Adrenal gland (tissue), 5 donors: ENCODE measurements at regions not wholly inside any gene's neighbourhood (a gene's known extent, or its start where the extent isn't known, plus 50 kb on each side); places are given as distances from the start of the nearest gene placed in this dataset.

Source experiments
- POLR2A ChIP-seq, 2 donors: fragments of 450-650 bp; IDR thresholded peaks; one replicate each; pipeline ENCODE4 v1.6.1; 2017; ENCODE audit warnings: antibody characterized with exemption in 2 of 2, mild to moderate bottlenecking in 2 of 2, moderate library complexity in 1 of 2
- TF ChIP-seq, protein P1 (sequence below), 6 experiments: fragments of 450-650 bp in 4 of 6; fragments of 200-600 bp in 2 of 6; sonication (generic) in 1 of 6; IDR thresholded peaks; 1 replicate in 5 of 6; 2 replicates in 1 of 6; pipeline versions ENCODE4 v1.5.1 to v1.8.0; 2016 to 2021; ENCODE audit warnings: antibody characterized with exemption in 6 of 6, mild to moderate bottlenecking in 2 of 6, moderate library complexity in 1 of 6
- donor health status: DM: no; HTN: no; CAD: no.

DNA sequence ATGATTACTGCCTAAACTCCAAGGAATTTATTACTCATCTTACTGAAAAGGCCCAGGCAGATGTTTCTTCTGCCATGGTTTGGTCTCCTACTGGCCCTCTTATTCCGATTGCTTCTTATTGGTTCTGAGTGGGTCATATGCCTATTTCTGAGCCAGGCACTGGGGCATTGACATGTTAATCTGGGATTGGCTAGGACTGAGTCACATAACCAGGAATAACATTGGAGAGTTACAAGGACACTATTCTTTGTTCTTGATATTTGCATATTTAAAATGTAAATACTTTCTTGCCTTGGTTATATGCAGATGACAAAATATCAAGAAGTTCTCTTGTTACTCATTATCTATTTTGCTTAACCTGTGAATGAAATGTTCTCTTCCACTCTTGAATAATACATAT lies 534.4 kb upstream of the SLC39A10 start:
- TF ChIP-seq, protein P1, sequence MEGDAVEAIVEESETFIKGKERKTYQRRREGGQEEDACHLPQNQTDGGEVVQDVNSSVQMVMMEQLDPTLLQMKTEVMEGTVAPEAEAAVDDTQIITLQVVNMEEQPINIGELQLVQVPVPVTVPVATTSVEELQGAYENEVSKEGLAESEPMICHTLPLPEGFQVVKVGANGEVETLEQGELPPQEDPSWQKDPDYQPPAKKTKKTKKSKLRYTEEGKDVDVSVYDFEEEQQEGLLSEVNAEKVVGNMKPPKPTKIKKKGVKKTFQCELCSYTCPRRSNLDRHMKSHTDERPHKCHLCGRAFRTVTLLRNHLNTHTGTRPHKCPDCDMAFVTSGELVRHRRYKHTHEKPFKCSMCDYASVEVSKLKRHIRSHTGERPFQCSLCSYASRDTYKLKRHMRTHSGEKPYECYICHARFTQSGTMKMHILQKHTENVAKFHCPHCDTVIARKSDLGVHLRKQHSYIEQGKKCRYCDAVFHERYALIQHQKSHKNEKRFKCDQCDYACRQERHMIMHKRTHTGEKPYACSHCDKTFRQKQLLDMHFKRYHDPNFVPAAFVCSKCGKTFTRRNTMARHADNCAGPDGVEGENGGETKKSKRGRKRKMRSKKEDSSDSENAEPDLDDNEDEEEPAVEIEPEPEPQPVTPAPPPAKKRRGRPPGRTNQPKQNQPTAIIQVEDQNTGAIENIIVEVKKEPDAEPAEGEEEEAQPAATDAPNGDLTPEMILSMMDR (IDR thresholded peaks at IDR 0.05), result no peak
- no peak for TF ChIP-seq POLR2A (IDR thresholded peaks at IDR 0.05)
